Stomach (tissue), 8 donors: ENCODE measurements at regions not wholly inside any gene's neighbourhood (a gene's known extent, or its start where the extent isn't known, plus 50 kb on each side); places are given as distances from the start of the nearest gene placed in this dataset.
A peak's percentile ranks its signal among the peaks of the same experiment; 100 is the strongest.

Source experiments
- DNase-seq, 2 donors: peaks; one replicate each; pipeline versions ENCODE4 v3.0.0 to v3.0.0-alpha.2; 2013 to 2019
- H3K27ac ChIP-seq, 5 donors: fragments of 200-600 bp in 4 of 5; sonication (generic) in 4 of 5; one replicate each; pipeline ENCODE4 v1.5.1; 2013 to 2019; ENCODE audit warnings: mild to moderate bottlenecking in 1 of 5, moderate library complexity in 1 of 5
- H3K27me3 ChIP-seq, 3 donors: fragments of 200-600 bp; sonication (generic); one replicate each; pipeline ENCODE4 v1.5.1; 2017 to 2019; ENCODE audit warnings: mixed run types in 1 of 3
- H3K36me3 ChIP-seq, 4 donors: fragments of 200-600 bp; sonication (generic); 1 replicate in 3 of 4; 2 replicates in 1 of 4; pipeline ENCODE4 v1.5.1; 2016 to 2019
- H3K4me1 ChIP-seq, 4 donors: fragments of 200-600 bp; sonication (generic); one replicate each; pipeline ENCODE4 v1.5.1; 2016 to 2019
- H3K4me3 ChIP-seq, 4 donors: fragments of 200-600 bp; sonication (generic) in 3 of 4; one replicate each; pipeline ENCODE4 v1.5.1; 2016 to 2019; ENCODE audit warnings: mild to moderate bottlenecking in 1 of 4
- H3K9me3 ChIP-seq, 4 donors: fragments of 200-600 bp; sonication (generic); one replicate each; pipeline ENCODE4 v1.5.1; 2016 to 2019
- CTCF ChIP-seq, 7 experiments: fragments of 450-650 bp in 4 of 7; fragments of 200-600 bp in 3 of 7; sonication (generic) in 3 of 7; IDR thresholded peaks; one replicate each; pipeline ENCODE4 v1.5.1; 2016 to 2019; ENCODE audit warnings: antibody characterized with exemption in 7 of 7, control low read depth in 2 of 7, mild to moderate bottlenecking in 1 of 7
- EP300 ChIP-seq: sonication (generic); formaldehyde crosslinking; IDR thresholded peaks from one replicate; pipeline ENCODE4 v1.6.1; 2017; ENCODE audit warnings: antibody characterized with exemption
- POLR2A ChIP-seq, 4 donors: fragments of 450-650 bp; IDR thresholded peaks; one replicate each; pipeline ENCODE4 v1.6.1; 2016; ENCODE audit warnings: antibody characterized with exemption in 4 of 4, control low read depth in 2 of 4, mild to moderate bottlenecking in 1 of 4, moderate library complexity in 1 of 4
- POLR2AphosphoS5 ChIP-seq, 3 donors: sonication (generic); formaldehyde crosslinking; IDR thresholded peaks; one replicate each; pipeline ENCODE4 v1.6.1; 2016; ENCODE audit warnings: antibody characterized with exemption in 3 of 3
- WGBS, 5 donors: extraction: QIAGEN DNeasy Blood & Tissue Kit in 3 of 5; methylation state at CpG; one replicate each; pipeline versions ENCODE4 v1.1.5 to v1.1.7; 2013 to 2018; 5-methylcytosine and 5-hydroxymethylcytosine counted together
- intact Hi-C: fragments of 100-400 bp; cut with DNase I; formaldehyde crosslinking; loops from one replicate; pipeline ENCODE4 v1.15.1; 2023; ENCODE audit warnings: low total_unique reads
- donor health status: healthy with polysubstance abuse.
- donor health status: Bipolar disorder and iron deficiency.
- donor health status: healthy.

GRCh38 chr1:87820668-87821334 lies 492.1 kb downstream of the LMO4 start:
- Histone ChIP-seq H3K27me3 (no peaks in the 10 kb centered on the region), H3K4me3 (no peak overlapping the region), H3K9me3 (no peaks in the 10 kb centered on the region), H3K36me3 (no peaks in the 10 kb centered on the region), H3K27ac (no peak overlapping the region), H3K4me1 (peaks cover 0 to 17% (median 8%) of the 10 kb centered on the region in 4 donors)
- DNase-seq = no peak
- TF ChIP-seq POLR2AphosphoS5 (IDR thresholded peaks at IDR 0.05) (no peak), CTCF (IDR thresholded peaks at IDR 0.05) (no peak), EP300 (no peak), POLR2A (IDR thresholded peaks at IDR 0.05) (no peak)
- WGBS, 5 donors = 40 to 57% (median 43%) methylated on average over 8 of the region's 8 CpGs
- intact Hi-C loops = no loop called here

- TF ChIP-seq CTCF (IDR thresholded peaks at IDR 0.05) (no peak), EP300 (no peak), POLR2A (IDR thresholded peaks at IDR 0.05) (no peak), POLR2AphosphoS5 (IDR thresholded peaks at IDR 0.05) (no peak)
- Histone ChIP-seq H3K27ac (no peak overlapping the region), H3K36me3 (no peaks in the 10 kb centered on the region), H3K9me3 (no peaks in the 10 kb centered on the region), H3K4me1 (peaks cover 0 to 17% (median 8%) of the 10 kb centered on the region in 4 donors), H3K27me3 (no peaks in the 10 kb centered on the region), H3K4me3 (no peak overlapping the region)
- 91 to 97% (median 94%) methylated on average over 5 of the region's 5 CpGs for WGBS, 5 donors
- intact Hi-C loops = no loop called here
- no peak for DNase-seq
These were observed 492.6 kb downstream of the LMO4 start for GRCh38 chr1:87821335-87821697.

- Histone ChIP-seq H3K4me1 (peaks cover 0 to 11% (median 4%) of the 10 kb centered on the region in 4 donors), H3K9me3 (no peaks in the 10 kb centered on the region), H3K27ac (no peak overlapping the region), H3K36me3 (no peaks in the 10 kb centered on the region), H3K27me3 (no peaks in the 10 kb centered on the region), H3K4me3 (peak overlapping the region in 2 of 4 donors; percentile 12 to 13)
- no peak for TF ChIP-seq EP300
- no peak for TF ChIP-seq POLR2AphosphoS5 (IDR thresholded peaks at IDR 0.05)
- TF ChIP-seq CTCF (IDR thresholded peaks at IDR 0.05) = no peak
- TF ChIP-seq POLR2A (IDR thresholded peaks at IDR 0.05) = no peak
- DNase-seq = peak in 1 of 2 donors; percentile 86
- 40 to 56% (median 50%) methylated on average over 7 of the region's 7 CpGs for WGBS, 5 donors
- intact Hi-C loops = no loop called here
These were observed 498.1 kb downstream of the LMO4 start for GRCh38 chr1:87826681-87827251.

GRCh38 chr1:87829360-87829759 lies 500.7 kb downstream of the LMO4 start:
- Histone ChIP-seq H3K9me3 (no peaks in the 10 kb centered on the region), H3K27ac (no peak overlapping the region), H3K4me1 (peaks cover 0 to 11% (median 4%) of the 10 kb centered on the region in 4 donors), H3K36me3 (no peaks in the 10 kb centered on the region), H3K4me3 (no peak overlapping the region), H3K27me3 (no peaks in the 10 kb centered on the region)
- WGBS, 5 donors = 89 to 97% (median 91%) methylated on average over 4 of the region's 4 CpGs
- TF ChIP-seq CTCF (IDR thresholded peaks at IDR 0.05) (no peak), POLR2A (IDR thresholded peaks at IDR 0.05) (no peak), POLR2AphosphoS5 (IDR thresholded peaks at IDR 0.05) (no peak), EP300 (no peak)
- intact Hi-C loops = no loop called here
- no peak for DNase-seq
